GM21717 (cell line): ENCODE measurements at regions not wholly inside any gene's neighbourhood (a gene's known extent, or its start where the extent isn't known, plus 50 kb on each side); places are given as distances from the start of the nearest gene placed in this dataset.

Experiments
- ATAC-seq: cut with Tn5 transposase; IDR thresholded peaks from one replicate; pipeline ENCODE4 v1.9.1; 2021; ENCODE audit warnings: mild to moderate bottlenecking, moderate library complexity; ENCODE audit not compliant: unreplicated experiment

DNA sequence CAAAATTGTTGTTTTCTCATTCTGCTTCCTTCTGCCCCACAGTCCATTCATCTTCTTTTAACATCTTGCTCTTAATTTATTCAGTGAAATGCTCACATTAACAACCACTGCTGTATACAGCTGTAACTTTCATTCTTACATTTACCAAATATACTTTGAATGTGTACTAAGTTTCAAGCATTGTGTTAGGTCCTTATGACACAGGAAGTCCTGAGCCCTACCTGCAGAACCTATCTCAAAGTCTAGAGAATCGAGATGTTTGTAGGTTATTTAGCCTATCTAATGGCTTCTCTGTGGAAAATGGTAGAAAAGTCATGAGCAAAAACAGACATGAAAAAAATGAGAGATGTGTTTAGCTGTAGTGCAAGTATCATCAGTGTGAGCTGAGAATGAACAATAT is 117.6 kb upstream of the MGAT4C start:
- ATAC-seq = no peak

DNA sequence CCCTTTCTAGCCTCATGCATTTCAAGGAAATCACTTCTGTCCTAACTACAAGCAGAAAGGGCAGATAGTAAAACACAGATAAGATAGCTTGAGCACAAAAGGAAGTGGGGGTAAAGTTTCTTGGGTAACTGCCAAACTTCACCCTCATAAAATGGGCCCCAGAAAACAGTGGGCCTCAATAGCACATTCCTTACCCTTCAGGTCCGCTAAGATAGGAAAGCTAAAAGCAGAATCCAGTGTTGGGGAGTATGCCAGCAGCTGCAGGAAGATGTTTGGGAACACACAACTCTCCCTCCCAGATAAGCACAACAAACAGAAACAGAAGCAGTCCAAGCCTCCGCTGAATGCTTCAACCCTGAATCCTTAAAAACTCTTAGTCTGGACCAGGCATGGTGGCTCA is 110.9 kb upstream of the MGAT4C start:
- no peak for ATAC-seq

DNA sequence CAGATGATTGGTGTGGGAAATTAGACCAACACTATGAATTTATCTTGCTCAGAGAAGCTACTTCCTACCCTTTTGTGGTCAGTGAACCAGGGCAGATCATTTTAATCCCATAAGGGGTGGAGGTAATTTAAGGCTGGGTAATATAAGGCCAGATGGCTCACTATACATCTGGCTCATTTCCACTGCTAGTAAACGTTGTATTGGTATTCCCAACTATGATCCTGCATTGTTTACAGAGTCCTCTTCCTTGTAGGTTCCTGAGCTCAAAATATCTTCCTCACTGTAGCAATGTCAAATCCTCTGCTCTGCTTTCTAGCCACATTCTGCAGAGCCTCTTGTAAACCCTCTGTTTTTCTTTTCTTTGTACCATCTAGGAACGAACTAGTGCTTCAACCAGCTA is 93.0 kb upstream of the MGAT4C start:
- ATAC-seq = no peak

GRCh38 chr12:86333955-86334522 is 77.8 kb upstream of the MGAT4C start:
- no peak for ATAC-seq

DNA sequence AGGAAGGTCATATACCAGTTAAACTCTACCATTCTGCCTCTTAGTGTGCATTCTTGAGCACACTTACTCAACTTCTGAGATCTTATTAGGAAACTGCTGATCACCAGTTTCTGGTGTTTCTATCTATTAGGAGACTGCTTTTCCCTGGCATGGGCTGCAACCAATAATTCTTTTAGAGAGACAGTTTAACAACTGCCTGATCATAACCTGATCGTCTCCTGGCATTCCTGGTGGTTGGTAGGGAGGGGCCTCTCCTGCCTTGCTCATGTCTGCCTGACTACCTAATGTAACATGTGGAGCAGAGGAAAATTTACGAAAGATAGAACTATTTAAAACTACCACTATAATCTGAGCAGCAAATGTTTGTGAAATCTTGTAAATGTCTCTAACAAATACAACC is 75.3 kb upstream of the MGAT4C start:
- no peak for ATAC-seq

GRCh38 chr12:86331012-86331411 is 74.8 kb upstream of the MGAT4C start:
- no peak for ATAC-seq

DNA sequence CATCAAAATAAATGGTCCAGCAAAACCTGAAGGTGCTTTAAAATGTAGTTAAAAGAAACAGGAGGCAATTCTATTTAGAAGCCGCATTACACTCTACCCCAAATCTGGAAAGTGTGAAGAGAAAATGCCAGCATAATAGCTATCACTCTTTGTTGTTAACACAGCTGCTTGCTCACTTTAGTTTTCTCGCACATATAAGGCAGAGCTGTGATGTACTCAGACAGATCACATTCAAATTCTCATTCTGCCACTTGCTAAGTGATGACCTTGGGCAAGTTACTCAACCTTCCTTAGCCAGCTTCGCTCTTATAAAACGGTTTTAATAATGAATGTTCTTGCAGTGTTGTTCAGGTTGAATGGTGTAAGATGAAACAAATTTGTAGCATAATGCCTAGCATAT is 56.0 kb upstream of the MGAT4C start:
- no peak for ATAC-seq
